ENCODE measurements at regions not wholly inside any gene's neighbourhood (a gene's known extent, or its start where the extent isn't known, plus 50 kb on each side); places are given as distances from the start of the nearest gene placed in this dataset.

DNA sequence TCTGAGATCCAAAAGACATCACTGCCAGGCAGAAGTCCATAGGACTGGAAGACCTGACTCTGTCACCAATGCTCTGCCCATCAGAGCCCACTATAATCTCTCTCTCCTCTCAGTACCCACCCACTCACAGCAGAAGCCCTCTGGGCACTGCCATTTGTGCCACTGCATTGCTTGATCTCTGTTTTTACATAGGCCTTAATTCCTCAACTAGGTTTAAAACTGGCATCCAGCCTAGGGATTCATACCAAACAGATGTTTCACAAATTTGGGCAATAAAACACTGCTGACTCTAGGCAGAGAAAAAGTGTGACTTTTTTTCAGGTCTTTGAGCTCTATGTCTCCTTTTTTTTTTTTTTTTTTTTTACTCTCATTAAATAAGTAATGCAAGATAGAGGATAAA lies 91.1 kb upstream of the RANBP3L start:
- TF ChIP-seq CTCF (IDR thresholded peaks at IDR 0.05), result no peak
- no peak for TF ChIP-seq EZH2phosphoT487 (IDR thresholded peaks at IDR 0.05)
- TF ChIP-seq EZH2 (IDR thresholded peaks at IDR 0.05), result no peak

Measured in neural progenitor cell (in vitro differentiated cells).